ENCODE measurements at regions not wholly inside any gene's neighbourhood (a gene's known extent, or its start where the extent isn't known, plus 50 kb on each side); places are given as distances from the start of the nearest gene placed in this dataset.

GRCh38 chr3:67064105-67064504 is 66.0 kb downstream of the KBTBD8 start:
- no peak for TF ChIP-seq CTCF (IDR thresholded peaks at IDR 0.05; ENCODE audit: low read length)
- no peak for TF ChIP-seq EZH2 (IDR thresholded peaks at IDR 0.05; ENCODE audit: borderline replicate concordance, low read length)
